ENCODE measurements at regions not wholly inside any gene's neighbourhood (a gene's known extent, or its start where the extent isn't known, plus 50 kb on each side); places are given as distances from the start of the nearest gene placed in this dataset.

- no peak overlapping the region for H3K4me3 ChIP-seq
- CTCF ChIA-PET = interaction anchor here (0.6 kb wide), 1 partner anchor 36 kb away, joined by 3 read pairs; no protein-coding TSS in a partner anchor
- no peak for FAIRE-seq
Observed at GRCh38 chr16:54576785-54577184, 290.2 kb upstream of the IRX3 start.

DNA sequence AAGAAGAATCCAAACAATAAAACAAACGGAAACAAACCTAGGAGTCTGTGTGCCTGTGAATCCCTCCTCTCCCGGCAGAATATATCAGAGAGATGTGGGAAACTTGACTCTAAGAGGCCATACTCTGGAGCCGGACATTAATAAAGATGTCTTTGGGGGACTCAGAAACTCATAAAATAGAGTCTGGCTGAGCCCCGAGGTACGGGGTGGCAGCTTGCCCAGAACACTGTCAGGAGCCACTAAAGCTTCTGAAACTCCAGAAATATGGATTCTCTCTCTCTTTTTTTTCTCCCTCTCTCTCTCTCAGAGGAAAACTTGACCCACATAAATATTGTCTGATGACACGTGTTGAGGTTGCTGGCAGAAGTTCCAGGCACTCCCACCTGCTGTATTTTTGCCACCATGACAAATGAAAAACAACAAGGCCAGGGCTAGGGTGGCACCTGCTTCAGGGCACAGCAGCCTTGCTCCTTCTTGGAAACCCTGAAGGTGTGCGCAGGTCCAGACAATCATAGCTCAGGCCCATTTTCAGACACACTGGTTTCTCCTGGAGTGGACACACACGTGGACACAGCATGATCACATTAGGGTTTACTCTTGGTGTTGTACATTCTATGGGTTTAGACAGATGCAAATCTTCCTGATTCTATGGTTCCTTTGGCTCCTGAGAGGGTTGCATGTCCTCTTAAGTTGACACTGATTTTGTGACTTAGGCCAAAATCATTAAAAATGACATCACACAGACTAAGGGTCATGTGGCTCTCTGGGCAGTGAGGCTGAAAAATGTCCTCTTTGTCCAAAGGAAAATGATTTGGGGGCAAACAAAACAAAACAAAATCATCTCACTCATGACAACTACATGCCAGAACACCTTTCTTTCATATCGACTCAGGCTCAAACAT is 282.6 kb upstream of the IRX3 start:
- ATAC-seq (no peak), DNase-seq (ENCODE audit: low read depth in 1 of 2, low spot score in 1 of 2) (no peak), FAIRE-seq (no peak)
- H3K4me1 ChIP-seq = no peaks in the 10 kb centered on the region
- WGBS (ENCODE audit: missing lambda C conversion rate) = 31% methylated on average over 9 of the region's 9 CpGs
- TF ChIP-seq RAD21 (conservative IDR thresholded peaks at IDR 0.05 in 1 of 2, IDR thresholded peaks at IDR 0.05 in 1 of 2) (no peak), PBX3 (IDR thresholded peaks at IDR 0.05) (no peak), NPAS2 (CRISPR knock-in tag; IDR thresholded peaks at IDR 0.05; ENCODE audit: borderline replicate concordance) (no peak), GATA3 (IDR thresholded peaks at IDR 0.05; ENCODE audit: borderline replicate concordance) (no peak), ZC3H11A (IDR thresholded peaks at IDR 0.05) (no peak), FOSL2 (IDR thresholded peaks at IDR 0.05) (no peak), FOSL2 (CRISPR knock-in tag; IDR thresholded peaks at IDR 0.05) (no peak), HOXA7 (CRISPR knock-in tag; IDR thresholded peaks at IDR 0.05) (no peak), BHLHE40 (IDR thresholded peaks at IDR 0.05; ENCODE audit: low read depth, low read length) (no peak), RFX5 (IDR thresholded peaks at IDR 0.05) (no peak)
- H3K27ac ChIP-seq = no peak overlapping the region
- H3K4me2 ChIP-seq = no peak overlapping the region
- CTCF ChIA-PET = no interaction called here
- H3K9me3 ChIP-seq = no peaks in the 10 kb centered on the region
- POLR2A ChIA-PET = no interaction called here
- H3K4me3 ChIP-seq = no peak overlapping the region

More at GRCh38 chr16:54576785-54577184, 290.2 kb upstream of the IRX3 start:
- no peaks in the 10 kb centered on the region for H3K4me1 ChIP-seq
- ATAC-seq (no peak), DNase-seq (ENCODE audit: low read depth in 1 of 2, low spot score in 1 of 2) (no peak)
- H3K4me2 ChIP-seq = no peak overlapping the region
- POLR2A ChIA-PET = no interaction called here
- WGBS (ENCODE audit: missing lambda C conversion rate) = 73% methylated on average over 4 of the region's 4 CpGs
- H3K27ac ChIP-seq = no peak overlapping the region
- H3K9me3 ChIP-seq = no peaks in the 10 kb centered on the region
- TF ChIP-seq RARB (CRISPR knock-in tag; IDR thresholded peaks at IDR 0.05) = no peak
- no peak for TF ChIP-seq KDM5A (IDR thresholded peaks at IDR 0.05)
- TF ChIP-seq MYC (IDR thresholded peaks at IDR 0.05; ENCODE audit: borderline replicate concordance, low read length) = no peak
- no peak for TF ChIP-seq SMC3 (IDR thresholded peaks at IDR 0.05)
- no peak for TF ChIP-seq CBX2 (IDR thresholded peaks at IDR 0.05; ENCODE audit: borderline replicate concordance, low read depth)
- TF ChIP-seq EHF (CRISPR knock-in tag; IDR thresholded peaks at IDR 0.05) = no peak
- no peak for TF ChIP-seq RCOR1 (IDR thresholded peaks at IDR 0.05; ENCODE audit: low read depth, low read length)
- TF ChIP-seq HEYL (CRISPR knock-in tag; IDR thresholded peaks at IDR 0.05) = no peak
- TF ChIP-seq, protein P1, sequence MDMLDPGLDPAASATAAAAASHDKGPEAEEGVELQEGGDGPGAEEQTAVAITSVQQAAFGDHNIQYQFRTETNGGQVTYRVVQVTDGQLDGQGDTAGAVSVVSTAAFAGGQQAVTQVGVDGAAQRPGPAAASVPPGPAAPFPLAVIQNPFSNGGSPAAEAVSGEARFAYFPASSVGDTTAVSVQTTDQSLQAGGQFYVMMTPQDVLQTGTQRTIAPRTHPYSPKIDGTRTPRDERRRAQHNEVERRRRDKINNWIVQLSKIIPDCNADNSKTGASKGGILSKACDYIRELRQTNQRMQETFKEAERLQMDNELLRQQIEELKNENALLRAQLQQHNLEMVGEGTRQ (IDR thresholded peaks at IDR 0.05) = no peak
- TF ChIP-seq FOSL2 (IDR thresholded peaks at IDR 0.05) = no peak
- no peak for TF ChIP-seq FOSL2 (CRISPR knock-in tag; IDR thresholded peaks at IDR 0.05)
- TF ChIP-seq GATA3 (IDR thresholded peaks at IDR 0.05; ENCODE audit: borderline replicate concordance) = no peak
- TF ChIP-seq TP53 (CRISPR knock-in tag; IDR thresholded peaks at IDR 0.05) = no peak
- TF ChIP-seq POLR2A (IDR thresholded peaks at IDR 0.05; ENCODE audit: low read length) = no peak
- no peak for TF ChIP-seq EHMT2 (IDR thresholded peaks at IDR 0.05; ENCODE audit: low read depth)
- TF ChIP-seq ZFP36 (IDR thresholded peaks at IDR 0.05; ENCODE audit: borderline replicate concordance, partially characterized antibody) = no peak
- no peak for TF ChIP-seq JUNB (IDR thresholded peaks at IDR 0.05)

DNA sequence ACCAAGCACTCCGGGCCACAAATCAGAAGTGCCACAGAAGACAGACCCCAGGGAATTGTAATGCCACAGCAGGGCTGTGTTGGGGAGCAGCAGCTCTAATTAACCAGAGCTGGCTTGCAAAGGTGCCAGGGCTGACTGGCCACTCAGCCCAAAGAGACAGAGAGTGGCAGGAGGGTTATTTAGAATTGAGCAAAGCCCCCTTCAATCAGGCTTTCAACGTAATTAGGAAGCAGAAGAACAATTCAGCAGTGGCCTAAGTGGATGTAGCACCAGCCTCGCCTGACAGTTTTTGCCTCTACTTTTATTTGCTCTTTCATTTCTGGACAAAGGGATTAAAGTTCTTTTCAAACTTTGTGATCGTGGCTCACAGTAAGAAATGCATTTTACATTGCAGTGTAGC is 278.3 kb upstream of the IRX3 start:
- WGBS (ENCODE audit: missing lambda C conversion rate) = 16% methylated on average over 4 of the region's 4 CpGs
- ATAC-seq (no peak), DNase-seq (ENCODE audit: low read depth in 1 of 2, low spot score in 1 of 2) (no peak), FAIRE-seq (no peak)
- Histone ChIP-seq H3K4me1 (no peaks in the 10 kb centered on the region), H3K9me3 (no peaks in the 10 kb centered on the region), H3K27ac (no peak overlapping the region), H3K4me3 (no peak overlapping the region), H3K4me2 (no peak overlapping the region)
- ChIA-PET CTCF (no interaction called here), POLR2A (no interaction called here)
- no peak for TF ChIP-seq CHD4 (IDR thresholded peaks at IDR 0.05; ENCODE audit: borderline replicate concordance)
- no peak for TF ChIP-seq NR3C1 (IDR thresholded peaks at IDR 0.05)
- no peak for TF ChIP-seq CBX2 (IDR thresholded peaks at IDR 0.05; ENCODE audit: borderline replicate concordance, low read depth)

All from A549 (cell line).